ENCODE measurements at regions not wholly inside any gene's neighbourhood (a gene's known extent, or its start where the extent isn't known, plus 50 kb on each side); places are given as distances from the start of the nearest gene placed in this dataset.
"Not testable (repeated sequence)": the region's sequence is repeated elsewhere in the genome, so short reads cannot be mapped to it uniquely, and the experiment has no call there.

- DNase-seq: no peak
Measured at GRCh38 chr10:53521046-53521445, 748.5 kb upstream of the MBL2 start.

DNA sequence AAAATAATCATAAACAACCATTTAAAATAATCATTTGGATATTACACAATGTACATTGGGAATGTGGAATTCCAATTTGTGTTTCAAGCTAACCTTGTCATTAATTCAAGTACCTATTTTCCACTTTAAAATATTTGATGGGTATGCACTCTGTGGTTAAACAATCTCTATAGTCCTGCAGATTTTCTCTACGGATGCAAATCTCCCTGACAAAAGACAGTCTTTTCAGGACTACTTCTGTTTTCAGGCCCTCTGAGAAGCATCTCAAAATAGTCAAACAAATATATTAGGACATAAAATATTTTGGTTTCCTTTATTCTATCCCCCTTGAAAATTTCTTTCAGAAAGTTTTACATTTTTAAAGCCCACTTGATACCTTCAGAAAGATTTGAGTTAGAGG is 735.6 kb upstream of the MBL2 start:
- DNase-seq: no peak

DNA sequence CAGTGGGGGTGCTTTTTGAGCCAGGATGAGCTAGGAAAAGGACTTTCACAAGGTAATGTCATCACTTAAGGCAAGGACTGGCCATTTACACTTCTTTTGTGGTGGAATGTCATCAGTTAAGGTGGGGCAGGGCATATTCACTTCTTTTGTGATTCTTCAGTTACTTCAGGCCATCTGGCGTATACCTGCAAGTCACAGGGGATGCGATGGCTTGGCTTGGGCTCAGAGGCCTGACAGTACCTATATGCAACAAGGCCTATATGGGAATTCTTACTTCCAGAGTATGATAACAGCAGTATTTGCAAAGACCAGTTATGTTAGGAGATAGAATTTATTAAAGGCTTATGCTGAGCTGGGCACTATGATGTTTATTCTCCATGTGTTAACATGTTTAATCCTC is 731.9 kb upstream of the MBL2 start:
- not testable (repeated sequence) for DNase-seq

DNA sequence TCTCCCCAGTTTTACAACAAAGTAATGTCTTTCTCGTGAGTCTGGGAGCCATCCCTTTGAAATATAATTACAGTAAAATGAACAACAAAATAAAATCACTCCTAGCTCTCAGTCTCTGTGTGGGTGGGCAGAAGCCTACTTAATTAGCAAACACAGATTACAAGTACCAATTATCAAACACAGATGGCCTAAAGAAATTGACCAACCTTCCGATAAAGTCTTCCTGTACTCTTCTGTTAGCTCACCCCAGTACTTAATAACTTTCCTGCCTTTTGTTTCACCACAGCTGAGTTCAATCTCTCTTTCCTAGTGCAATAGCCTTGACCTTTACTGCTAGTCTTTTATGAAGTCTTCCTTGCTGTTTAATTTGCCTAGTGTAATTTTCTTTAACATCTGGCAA is 719.2 kb upstream of the MBL2 start:
- no peak for DNase-seq

- no peak for DNase-seq
Measured at GRCh38 chr10:53490553-53490952, 718.0 kb upstream of the MBL2 start.

- no peak for DNase-seq
Measured at GRCh38 chr10:53489335-53490182, 717.0 kb upstream of the MBL2 start.

DNA sequence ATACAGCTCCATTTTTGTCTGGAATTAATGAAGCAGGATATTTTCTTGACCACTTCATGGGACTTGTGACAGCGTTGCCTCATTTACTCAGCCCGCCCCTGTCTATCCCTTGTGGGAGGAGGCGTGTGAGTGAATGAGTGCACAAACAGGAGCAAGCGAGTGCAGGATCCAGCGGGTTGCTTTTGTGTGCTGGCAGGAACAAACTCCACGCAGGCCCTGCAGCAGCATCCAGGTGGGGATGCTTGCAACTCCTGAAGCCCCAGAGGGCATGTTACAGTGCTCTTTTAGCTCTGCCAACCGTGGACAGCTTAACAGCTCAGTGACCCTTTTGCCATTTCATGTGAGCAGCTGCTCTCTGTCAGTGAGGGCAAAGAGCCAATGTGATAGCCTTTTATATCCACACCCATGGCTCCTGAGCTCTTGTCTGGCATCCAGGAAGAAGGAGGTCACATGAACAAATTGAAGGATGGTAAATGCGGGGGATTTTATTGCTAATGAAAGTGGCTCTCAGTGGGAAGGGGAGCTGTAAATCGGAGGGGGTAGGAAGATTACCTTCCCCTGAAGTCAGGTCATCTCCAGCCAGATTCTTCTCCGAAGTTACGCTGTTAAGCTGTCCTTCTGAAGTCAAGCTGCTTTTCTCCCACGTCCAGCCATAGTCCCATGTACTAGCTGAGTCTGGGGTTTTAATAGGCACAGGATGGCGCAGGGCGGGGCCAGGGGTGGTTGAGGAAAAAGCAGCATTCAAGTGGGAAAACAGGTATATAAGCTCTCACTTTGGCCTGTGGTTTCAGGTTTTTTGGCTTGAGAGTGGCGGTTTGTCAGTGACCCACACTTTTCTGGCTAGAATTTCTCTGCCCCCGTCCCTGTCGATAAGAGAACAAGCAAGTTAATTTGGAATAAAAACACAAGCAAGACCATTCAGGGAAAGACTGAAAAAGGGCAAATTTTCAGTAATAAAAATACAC is 714.7 kb upstream of the MBL2 start:
- peak; percentile 15 to 64 for DNase-seq

GRCh38 chr10:53485422-53485821 is 712.8 kb upstream of the MBL2 start:
- not testable (repeated sequence) for DNase-seq

- DNase-seq: no peak
Measured at GRCh38 chr10:53479365-53479764, 706.8 kb upstream of the MBL2 start.

- no peak for DNase-seq
Measured at GRCh38 chr10:53477313-53477675, 704.7 kb upstream of the MBL2 start.

GRCh38 chr10:53476650-53477312 is 704.2 kb upstream of the MBL2 start:
- DNase-seq: no peak

DNA sequence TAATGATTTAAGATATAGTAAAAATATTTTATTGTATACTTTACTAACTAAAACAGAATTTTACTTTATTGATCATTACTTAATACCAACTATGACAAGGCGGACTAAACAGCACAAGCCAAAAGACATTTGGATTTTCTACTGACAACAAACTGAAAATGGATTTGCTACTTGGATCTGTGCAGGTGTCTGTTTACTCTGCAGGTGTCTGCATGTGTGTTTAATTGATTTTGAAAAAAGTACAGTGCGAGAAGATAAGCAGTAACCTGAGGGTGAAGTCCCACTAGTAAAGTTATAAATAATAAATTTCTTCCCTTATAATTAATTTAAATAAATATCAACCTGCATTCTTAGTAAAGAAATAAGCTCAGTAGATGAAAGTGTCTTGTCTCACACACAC is 696.8 kb upstream of the MBL2 start:
- no peak for DNase-seq

GRCh38 chr10:53463539-53463938 is 691.0 kb upstream of the MBL2 start:
- DNase-seq: no peak

- no peak for DNase-seq
Measured at GRCh38 chr10:53458007-53458406, 685.4 kb upstream of the MBL2 start.

- no peak for DNase-seq
Measured at GRCh38 chr10:53453196-53453595, 680.6 kb upstream of the MBL2 start.

GRCh38 chr10:53447576-53447975 is 675.0 kb upstream of the MBL2 start:
- DNase-seq: no peak

DNA sequence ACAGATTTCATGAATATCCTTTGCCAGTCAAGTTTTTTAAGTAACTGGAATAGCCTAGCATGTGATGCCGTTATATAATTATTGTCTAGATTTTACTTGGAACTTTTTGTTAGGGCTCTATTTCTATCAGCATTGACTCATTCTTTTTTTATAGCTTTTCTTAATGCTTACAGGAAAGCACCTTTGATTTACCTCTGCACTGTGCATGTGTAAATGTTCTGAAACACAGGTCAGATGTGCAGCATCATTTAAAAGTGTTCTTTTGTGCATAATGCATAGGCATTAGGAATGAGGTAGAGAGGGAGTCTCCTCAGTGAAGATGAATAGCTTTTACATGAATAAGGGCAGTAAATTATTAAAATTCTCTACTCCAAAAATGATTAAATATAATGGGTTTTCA is 669.3 kb upstream of the MBL2 start:
- no peak for DNase-seq

DNA sequence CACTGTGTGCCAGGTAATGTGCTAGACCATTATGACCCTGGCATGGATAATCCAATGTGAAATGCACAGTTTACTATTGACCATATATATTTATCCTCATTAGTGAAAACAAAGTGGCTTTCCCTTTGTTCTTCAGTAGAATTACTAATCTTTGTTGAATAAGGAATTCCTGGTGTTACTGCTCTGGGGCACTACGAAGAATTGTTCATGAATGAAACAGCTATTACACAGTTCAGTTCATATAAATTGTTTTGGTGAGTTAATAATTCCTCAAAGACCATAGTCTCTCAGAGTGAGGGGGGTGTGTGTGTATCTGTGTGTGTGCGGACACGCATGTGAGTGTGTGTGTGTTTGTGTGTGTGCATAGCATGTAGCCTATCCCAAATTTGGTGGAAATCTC is 668.0 kb upstream of the MBL2 start:
- no peak for DNase-seq

DNA sequence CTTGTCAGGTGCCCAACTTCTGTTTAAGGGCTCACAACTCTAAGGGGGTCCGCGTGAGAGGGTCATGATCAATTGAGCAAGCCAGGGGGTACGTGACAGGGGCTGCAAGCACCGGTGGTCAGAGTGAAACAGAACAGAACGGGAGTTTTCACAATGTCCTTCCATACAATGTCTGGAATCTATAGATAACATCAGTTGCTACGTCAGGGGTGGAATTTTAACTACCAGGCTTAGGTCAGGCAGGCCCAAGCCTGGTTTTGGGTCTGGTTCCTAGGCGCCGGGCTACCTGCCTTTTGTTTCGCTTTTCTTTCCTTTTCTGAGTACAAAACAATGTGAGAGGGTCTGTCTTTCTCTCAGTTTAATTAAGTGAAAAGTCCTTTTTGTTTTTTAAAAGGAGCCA is 666.5 kb upstream of the MBL2 start:
- DNase-seq: not testable (repeated sequence)

- DNase-seq: no peak
Measured at GRCh38 chr10:53434413-53434812, 661.8 kb upstream of the MBL2 start.

DNA sequence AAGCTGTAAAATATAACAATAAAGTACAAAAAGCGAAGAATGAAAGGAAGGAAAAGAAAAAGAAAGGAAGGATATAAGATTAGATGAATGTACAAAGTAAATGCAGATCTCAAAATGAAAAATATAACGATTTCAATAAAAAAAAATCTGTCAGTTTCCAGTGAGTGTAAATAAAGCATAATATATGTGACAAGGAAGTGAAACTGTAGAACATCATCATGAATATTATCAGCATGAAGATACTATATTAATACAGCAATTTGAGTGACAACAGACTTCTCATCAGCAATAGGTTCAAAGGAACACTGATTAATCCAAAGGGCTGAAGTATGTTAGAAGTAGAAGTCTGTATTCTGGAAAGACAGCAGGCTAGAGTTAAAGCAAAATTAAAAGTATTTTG is 659.5 kb upstream of the MBL2 start:
- no peak for DNase-seq

DNA sequence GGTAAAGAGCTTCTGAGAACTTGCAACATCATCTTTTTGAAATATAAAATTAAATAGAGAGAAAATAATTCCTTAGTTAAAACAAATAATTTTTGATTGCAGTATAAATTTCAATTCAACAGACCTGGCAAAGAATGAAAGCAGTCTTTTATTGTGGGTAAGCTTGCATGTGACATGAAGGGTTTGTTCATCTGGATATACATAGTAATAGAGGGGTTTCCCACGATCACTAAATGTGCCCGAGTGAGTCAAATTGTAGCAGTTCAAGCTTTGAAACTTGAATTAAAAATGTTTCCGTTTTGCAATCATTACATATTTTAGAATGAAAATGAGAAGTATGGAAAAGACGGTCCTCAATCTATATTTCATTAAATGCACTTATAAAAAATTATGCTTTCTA is 658.4 kb upstream of the MBL2 start:
- DNase-seq: no peak

DNA sequence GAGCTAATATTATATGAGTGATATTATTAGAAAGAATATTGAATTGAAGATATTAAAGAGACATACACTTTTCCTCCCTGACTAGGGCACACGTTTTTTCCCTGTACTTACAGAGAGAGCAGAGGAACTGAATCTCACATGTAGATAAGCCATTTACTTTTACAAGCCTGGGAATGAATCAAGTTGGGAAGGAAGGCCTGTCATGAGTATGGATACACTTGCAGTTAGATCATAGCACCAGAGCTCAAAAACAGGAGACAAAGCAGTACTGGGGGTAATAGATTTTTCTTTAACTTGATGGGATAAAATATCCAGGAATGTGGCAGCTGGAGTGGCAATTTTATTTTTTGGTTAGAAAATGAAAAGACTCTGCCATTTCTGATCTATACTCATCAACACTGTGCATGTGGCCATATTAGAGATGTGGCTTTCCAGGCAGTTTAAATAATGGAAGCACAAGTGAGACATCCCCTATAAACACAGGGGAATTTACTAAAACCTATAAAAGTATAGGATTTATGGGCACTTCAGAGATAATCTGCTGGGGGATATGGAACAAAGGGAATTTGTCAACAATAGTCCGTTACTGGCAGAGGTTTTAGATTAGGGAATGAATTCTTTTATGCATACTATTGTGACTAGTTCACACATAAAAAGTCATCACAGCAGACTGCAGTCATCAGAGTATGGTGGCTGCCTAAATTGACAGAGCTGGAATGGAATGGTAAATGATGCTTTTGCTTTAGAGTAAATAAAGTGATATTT is 657.7 kb upstream of the MBL2 start:
- no peak for DNase-seq
